ENCODE measurements at regions not wholly inside any gene's neighbourhood (a gene's known extent, or its start where the extent isn't known, plus 50 kb on each side); places are given as distances from the start of the nearest gene placed in this dataset.

- TF ChIP-seq CTCF (conservative IDR thresholded peaks at IDR 0.05) (no peak), ZFX (IDR thresholded peaks at IDR 0.05) (no peak)
Observed at GRCh38 chr4:178450614-178451013, 1008.4 kb upstream of the AGA start.

Measured in C4-2B (cell line).